ENCODE measurements at regions not wholly inside any gene's neighbourhood (a gene's known extent, or its start where the extent isn't known, plus 50 kb on each side); places are given as distances from the start of the nearest gene placed in this dataset.
"Not testable (repeated sequence)": the region's sequence is repeated elsewhere in the genome, so short reads cannot be mapped to it uniquely, and the experiment has no call there.

DNA sequence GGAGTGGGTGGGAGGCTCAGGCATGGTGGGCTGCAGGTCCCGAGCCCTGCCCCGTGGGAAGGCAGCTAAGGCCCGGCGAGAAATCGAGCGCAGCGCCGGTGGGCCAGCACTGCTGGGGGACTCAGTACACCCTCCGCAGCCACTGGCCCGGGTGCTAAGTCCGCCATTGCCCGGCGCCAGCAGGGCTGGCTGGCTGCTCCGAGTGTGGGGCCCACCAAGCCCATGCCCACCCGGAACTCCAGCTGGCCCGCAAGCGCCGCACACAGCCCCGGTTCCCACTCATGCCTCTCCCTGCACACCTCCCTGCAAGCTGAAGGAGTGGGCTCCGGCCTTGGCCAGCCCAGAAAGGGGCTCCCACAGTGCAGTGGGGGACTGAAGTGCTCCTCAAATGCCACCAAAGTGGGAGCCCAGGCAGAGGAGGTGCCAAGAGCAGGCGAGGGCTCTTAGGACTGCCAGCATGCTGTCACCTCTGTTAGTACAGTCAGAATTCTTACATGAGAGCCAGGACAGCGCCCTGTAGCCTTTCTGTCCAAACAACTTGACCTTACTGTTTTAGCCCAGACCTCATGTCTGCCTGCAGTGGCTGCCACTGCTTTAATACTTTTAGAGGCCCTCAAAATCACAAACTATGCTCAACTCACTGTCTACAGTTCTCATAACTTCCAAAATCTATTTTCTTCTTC, 1117.9 kb downstream of the STIM2 start:
- DNase-seq, result not testable (repeated sequence)

DNA sequence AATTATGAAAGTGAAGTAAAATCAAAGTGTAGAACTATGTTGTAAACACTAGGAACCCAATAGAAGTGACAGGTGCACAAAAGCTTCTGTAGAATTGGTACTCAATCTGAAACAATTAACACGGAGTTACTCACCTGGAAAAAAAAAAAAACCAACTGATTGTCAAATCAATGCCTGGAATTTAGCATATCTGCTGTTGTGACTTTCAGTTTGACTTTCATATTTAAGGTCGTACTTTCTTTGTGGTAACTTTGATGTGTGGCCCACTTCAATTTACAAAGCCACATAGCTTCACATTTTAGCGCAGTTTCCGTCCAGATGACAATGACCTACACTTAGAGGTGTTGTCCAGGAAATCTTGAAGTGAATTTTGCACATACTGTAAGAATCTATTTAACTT, 1124.9 kb downstream of the STIM2 start:
- no peak for DNase-seq

DNA sequence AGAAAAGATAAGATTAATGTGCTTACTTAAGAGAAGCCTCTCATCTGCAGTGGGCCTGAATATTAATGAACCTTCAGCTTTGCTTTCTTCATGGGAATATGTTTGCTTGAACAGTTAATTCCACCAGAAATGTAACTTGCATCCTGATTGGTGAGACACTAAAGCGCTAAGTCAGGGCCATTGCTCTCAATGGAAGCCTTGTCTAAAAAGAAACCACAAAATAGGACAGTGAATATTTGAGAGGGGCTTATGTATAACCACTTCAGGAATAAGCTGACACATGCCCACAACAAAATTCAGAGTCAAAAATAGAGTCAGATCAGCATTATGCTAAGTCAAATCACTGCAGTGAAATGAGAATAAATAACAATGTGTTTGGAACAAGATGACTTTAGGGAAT, 1125.8 kb downstream of the STIM2 start:
- no peak for DNase-seq

DNA sequence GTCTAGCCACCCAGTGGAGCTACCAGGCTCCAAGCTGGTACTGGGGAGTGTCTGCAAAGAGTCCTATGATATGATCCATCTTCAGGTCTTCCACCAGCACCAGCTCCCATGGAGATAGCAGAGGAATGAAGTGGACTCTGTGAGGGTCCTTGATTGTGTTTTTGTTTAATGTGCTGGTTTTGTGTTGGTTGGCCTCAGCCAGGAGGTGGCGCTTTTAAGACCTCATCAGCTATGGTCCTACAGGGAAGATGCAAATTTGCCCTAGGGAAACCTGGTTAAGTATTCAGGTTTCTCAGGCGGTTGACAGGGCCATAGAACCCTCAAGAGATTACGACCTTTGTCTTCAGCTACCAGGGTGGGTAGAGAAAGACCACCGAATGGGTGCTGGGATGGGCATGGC, 1141.1 kb downstream of the STIM2 start:
- DNase-seq, result no peak

DNA sequence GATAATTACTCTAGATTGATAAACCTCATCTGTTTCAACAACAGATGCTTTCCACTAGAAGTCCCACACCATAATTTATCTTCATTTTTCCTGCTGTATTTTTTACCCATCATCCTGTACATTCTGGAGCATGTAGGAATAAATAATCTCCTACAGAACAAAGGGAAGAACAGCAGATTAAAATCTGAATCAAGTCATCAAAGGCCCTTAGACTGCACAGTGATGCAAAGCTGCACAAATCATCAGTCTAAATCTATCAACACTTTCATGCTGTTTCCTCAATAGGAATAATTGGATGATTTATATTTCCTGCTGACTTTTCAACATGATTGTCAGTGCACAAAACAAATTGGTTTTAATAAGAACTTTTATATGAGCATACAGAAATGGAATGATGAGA, 1143.9 kb downstream of the STIM2 start:
- no peak for DNase-seq

DNA sequence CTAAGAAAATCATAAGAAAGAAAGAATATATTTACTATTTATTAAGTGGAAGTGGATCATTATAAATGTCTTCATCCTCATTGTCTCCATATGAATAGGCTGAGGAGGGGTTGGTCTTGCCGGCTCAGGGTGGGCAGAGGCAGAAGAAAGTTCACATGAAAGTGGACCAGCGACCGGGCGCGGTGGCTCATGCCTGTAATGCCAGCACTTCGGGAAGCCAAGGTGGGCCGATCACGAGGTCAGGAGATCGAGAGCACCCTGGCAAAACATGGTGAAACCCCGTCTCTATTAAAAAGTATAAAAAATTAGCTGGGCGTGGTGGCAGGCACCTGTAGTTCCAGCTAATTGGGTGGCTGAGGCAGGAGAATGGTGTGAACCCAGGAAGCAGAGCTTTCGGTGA, 1145.4 kb downstream of the STIM2 start:
- DNase-seq, result no peak

DNA sequence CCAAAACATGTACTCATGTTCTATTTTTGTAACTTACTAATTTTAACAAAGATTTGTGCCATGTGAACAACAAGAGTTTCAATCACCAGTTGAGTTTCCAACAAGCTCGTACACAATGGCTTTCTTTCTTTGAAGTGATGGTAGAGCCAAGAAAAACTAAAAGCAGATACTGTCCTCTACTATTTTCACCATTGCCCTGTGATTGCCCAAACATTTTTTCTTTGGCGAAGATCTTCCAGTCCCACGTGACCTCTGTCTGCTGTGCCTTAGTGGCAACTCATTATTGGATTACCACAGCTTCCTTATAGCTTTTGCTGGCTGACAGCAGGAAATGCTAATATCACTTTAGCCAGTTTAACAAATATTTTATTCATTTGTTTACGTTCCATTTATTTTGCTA, 1147.1 kb downstream of the STIM2 start:
- DNase-seq, result no peak

DNA sequence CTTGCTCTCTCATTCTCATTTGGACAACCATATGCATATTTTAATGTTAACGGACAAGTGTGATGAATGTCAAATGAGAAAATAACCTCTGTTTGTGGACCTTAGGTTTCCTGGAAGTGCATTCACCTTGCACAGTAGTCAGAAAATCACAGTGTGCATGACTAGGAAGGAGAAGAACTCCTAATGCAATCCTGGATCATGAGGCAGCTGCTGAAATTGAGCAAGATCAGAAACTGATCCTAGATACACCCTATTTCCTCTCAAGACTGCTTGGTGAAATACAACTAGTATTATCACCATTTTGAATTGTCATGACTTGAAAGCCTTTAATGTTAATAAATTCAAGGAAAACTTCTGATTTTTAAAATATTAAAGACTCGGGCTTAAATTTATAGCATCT, 1148.9 kb downstream of the STIM2 start:
- DNase-seq, result no peak

DNA sequence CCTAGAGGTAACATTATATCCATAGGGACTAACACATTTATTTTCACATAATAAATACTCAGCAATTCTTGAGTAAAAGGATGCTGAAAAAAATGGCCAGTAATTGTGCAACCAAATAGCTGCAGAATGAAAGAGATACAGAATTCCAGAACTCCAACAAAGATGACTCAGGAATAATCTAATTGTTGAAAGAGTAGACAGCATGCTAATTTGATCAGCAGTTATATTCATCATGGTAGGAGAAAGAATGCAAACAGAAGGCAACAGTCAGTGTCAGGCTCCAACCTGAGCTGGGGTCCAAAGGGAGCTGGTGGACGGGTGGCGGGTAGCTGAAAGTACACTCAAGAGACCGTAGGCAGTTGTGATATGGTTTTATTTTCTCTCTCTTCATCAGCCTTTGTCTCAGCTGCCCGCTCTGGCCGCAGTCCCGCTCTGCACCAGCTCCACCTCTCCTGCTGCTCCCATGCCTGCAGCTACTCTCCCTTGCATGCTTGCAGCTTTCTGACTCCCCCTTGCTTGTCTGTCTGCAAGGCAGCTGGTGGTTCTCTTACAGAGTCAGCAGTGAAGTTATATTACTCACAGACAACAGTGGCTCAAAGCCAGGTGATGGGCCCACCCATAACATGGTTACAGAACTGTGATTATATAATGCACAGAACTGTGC, 1150.1 kb downstream of the STIM2 start:
- DNase-seq, result no peak

DNA sequence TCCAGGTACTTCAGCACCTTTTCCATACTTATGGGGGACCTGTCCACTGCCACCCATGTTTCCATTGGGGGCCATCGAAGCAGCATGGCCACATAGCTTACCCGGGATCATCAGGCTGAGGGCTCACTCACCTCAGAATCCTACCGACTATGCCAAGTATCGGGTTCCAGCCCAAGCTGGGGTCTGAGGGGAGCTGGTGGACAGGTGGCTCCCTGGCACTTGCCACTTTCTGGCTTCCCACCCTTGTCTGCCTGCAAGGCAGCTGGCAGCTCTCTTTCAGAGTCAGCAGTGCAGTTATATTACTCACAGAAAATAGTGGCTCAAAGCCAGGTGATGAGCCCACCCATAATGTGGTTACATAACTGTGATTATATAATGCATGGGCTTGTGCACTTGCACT, 1153.8 kb downstream of the STIM2 start:
- no peak for DNase-seq

DNA sequence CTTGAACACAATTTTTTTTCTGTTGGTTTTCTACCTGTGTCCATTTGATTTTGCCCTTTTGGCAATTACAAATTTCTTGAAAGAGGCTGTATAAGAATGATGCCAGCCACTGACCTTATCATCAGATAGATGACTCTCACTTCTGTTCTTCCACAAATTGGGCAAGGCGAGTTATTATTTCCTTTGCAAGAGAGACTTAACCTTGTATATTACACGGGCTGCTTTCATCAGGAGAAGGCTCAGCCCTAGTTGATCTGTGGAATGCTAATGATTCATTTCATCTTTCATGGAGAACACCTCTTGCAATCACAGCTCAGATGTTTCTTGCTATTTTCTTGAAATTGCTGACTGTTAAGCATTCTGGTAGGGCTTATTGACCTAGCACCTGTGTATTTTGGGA, 1155.4 kb downstream of the STIM2 start:
- DNase-seq, result no peak

DNA sequence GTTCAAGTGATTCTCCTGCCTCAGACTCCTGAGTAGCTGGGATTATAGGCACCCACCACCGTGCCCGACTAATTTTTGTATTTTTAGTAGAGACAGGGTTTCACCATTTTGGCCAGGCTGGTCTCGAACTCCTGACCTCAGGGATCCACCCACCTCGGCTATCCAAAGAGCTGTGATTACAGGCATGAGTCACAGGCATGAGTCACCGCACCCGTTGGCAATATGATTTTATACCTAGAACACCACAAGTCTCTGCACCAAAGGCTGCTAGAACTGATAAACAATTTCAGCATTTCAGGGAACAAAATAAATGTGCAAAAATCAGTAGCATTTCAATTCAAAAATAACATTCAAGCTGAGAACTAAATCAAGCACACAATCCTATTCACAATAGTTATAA, 1177.6 kb downstream of the STIM2 start:
- not testable (repeated sequence) for DNase-seq

DNA sequence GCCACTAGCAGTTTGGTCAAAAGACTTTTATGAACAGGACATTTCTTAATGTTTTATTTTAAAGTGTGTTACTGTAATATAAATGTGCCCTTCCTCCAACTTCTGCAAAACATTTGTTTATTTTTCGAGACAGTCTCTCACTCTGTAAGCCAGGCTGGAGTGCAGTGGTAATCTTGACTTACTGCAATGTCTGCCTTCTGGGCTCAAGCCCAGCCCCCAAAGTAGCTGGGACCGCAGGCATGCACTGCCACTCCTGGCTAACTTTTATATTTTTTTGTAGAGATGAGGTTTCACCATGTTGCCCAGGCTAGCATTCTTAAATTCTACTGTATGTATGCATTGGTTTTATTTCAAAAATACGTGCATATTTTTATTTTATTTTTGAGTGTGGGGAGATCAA, 1201.9 kb downstream of the STIM2 start:
- DNase-seq, result no peak

DNA sequence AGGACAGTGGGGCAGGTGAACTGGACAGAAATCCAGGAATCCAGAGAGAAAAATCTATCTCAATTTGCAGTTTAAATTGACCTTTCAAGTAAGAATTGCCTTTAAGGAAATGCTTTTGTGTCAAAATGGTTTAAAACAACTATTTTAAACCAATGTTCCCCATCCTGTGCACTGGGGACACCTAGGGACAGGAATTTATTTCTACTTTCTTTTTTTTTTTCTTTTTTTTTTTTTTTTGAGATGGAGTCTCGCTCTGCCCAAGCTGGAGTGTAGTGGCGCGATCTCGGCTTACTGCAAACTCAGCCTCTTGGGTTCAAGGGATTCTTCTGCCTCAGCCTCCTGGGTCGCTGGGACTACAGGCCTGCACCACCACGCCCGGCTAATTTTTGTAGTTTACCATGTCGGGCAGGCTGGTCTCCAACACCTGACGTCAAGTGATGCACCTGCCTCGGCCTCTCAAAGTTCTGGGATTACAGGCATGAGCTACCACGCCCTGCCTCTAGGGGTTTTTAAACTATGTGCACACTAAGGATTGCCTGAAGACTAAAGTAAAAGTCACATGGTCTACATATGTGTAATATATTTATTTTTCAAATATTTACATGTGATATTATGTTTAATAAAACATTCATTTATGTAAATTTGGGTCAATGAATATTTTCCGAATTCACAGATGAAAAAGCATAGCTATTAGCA, 1213.4 kb downstream of the STIM2 start:
- no peak for DNase-seq

DNA sequence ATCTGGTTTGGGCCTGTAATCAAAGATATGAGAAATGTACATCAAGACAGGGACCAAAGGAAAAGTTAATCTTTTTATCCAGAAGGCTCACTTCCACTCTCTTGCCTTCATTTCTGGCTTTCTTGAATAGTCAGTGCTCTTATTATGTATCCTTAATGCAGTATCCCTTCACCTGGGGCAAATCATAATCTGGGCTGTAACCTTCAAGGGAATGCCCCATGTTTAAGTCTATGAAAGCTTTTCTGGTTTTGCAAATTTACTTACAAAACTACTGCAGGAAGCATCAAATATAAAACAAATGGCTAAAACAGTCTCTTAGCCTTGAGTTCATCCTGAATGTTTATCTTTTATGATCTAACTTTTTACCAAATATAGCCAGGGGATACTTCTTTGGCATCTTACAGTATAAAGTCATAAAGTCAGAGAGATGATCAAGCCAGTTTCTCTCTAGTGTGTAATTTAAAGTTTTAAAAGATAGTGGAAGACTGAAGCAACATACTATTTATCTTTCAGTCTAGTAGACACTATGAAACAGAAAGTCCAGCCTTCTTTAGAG, 1214.8 kb downstream of the STIM2 start:
- DNase-seq, result no peak

DNA sequence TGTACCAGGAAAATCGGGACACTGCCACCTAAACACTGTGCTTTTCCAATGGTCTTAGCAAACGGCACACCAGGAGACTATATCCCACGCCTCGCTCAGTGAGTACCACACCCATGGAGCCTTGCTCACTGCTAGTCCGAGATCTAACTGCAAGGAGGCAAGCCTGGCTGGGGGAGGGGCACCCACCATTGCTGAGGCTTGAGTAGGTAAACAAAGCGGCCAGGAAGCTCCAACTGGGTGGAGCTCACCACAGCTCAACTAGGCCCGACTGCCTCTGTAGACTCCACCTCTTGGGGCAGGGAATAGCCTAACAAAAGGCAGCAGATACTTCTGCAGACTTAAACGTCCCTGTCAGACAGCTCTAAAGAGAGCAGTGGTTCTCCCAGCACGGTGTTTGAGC, 1216.6 kb downstream of the STIM2 start:
- DNase-seq, result not testable (repeated sequence)

DNA sequence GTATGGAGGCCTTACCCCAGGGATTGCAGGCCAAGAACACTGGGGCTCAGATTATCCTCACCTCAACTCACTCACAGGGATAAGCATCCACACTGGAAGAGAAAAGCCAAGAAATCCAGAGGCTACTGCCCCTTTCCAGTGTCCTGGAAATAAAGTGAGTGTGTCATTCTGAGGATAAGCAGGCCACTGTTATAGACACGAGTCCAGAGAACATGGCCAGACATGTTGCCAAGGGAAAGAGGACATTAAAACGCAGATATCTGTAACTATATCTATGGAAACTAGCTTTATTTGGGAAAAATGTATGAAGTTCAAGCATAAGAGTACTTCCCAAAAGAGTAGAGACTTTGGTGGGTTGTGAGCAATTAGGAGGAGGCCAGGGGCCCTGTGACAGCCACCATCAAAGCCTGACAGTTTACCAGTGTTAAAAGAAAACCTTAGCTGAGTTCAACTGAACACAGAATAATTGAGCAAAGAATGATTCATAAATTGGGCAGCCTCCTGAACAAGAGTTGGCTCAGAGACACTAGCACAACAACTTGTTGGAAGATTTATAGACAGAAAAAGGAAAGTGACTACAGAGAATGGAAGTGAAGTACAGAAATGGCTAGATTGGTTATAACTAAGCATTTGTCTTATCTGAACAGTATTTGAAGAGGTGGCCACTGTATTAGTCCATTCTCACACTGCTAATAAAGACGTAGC, 1222.2 kb downstream of the STIM2 start:
- no peak for DNase-seq

DNA sequence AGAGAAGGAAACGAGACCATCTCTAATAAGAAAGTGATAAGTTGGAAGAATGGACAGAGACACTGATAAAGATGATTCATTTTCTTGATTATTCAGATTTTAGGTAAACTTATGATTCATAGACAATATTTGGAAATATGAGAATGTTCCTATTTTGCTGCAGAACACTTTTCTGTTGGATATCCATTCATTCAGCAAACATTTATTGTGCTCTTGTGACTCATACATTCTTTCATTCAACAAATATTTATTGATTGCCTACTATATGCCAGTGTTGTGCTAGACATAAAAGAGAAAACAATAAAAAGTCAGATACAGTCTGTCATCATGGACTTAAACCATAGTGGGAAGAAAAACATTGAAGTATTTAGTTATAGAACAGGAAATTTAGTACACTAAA, 1232.0 kb downstream of the STIM2 start:
- DNase-seq, result no peak

DNA sequence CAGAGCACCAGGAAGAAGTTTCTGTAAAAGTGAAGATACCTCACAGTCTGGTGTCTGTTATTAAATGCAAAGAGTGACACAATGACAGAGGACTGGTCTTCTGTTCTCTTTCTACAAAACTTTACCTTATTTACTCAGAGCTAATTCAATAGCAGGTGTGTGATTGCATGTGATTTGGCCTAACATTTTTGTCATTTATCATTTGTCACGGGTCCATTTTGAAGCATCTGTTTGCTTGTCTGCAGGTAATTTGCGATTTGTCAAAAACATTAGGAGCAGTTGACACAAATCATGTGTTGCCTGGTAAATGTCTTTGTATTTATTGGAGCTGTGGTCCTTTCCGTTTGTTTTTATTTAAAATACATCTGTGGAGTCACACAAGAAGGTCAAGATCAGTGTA, 1232.4 kb downstream of the STIM2 start:
- DNase-seq, result no peak

DNA sequence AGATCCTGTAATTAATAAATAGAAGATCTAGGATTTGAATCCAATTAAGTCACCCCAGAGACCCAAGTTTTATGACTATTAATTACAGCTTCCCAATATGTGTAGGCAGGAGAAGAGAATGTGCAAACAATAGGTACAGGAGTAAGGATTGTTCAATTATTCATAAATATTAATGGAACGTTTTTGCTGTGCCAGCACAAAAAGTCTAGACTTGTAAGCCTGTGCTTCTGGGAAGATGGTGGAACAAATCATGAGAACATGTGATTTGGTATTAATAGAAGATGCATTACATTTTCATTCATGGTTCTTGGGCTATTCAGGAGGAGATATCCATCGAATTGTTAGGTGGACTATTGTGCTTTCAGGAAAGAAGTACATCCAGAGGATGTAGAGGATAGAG, 1240.9 kb downstream of the STIM2 start:
- DNase-seq, result no peak

DNA sequence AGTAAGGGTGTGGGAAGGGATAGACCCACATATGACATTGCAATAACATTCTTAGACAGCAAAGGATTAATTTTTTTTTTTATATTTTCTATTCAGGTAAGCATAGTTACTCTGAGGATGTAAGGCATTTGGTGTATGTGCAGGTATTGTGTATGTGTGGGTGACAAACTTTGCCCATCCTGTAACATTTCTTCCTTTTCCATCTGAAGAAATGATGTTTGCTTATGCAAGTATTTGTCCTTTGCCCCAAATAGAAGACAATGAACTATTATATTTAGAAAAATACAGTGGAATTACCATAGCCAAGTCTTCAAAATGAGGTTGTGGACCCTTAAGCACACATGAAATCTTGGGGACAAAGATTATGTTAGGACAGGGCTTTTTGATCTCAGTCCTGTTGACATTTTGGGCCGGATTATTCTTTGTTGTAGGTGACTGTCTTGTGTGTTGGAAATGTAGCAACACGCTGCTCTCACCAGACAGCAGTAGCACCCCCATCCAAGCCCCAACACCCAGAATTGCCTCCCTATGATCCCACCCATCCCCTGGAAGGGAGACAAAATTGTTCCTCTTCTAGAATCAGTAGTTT, 1244.7 kb downstream of the STIM2 start:
- DNase-seq, result no peak

DNA sequence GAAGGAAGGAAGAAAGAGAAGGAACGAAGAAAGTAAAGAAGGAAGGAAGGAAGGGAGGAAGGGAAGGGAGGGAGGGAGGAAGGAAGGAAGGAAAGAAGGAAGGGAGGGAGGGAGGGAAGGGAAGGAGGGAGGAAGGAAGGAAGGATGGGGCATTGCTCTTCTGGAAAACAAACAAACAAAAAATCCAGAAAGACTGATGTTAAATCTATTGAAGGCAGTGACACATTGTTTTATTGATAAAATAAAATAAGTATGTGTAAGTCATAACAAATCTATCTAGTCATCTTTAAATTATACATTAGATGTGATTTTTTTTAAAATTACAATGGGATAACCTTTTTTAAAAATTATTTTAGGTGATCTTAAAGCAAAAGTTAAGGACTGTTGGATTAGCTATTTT, 1245.5 kb downstream of the STIM2 start:
- no peak for DNase-seq

DNA sequence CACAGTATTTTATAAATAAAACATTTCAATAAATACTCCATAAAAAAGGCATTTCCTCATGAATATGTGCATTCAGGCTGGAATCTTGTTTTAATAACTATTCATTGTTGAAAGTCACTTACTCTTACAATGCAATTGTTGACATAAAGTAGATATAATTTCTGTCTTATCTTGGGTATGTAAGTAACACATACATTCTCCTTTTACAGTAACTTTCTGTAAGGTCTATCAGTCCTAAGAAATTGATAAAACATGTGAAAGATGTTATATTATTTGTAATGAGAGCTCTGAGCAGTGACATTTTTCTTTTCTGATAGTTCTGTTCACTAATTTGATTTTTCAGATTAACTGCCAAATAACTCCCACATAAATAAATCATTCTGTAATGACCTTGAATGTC, 1249.2 kb downstream of the STIM2 start:
- DNase-seq, result no peak

Measured in right kidney (tissue), 1 donor.